DOHH2 (cell line): ENCODE measurements at regions not wholly inside any gene's neighbourhood (a gene's known extent, or its start where the extent isn't known, plus 50 kb on each side); places are given as distances from the start of the nearest gene placed in this dataset.

Experiments
- H3F3A ChIP-seq: fragments of 200-600 bp; sonication (generic), shearing (Covaris generic); 2 replicates; pipeline ENCODE4 v1.6.0; 2016; ENCODE audit warnings: antibody characterized with exemption, mild to moderate bottlenecking; ENCODE audit not compliant: control insufficient read depth, insufficient read depth
- H3K27ac ChIP-seq: fragments of 200-600 bp; sonication (generic); 2 replicates; pipeline ENCODE4 v1.5.1; 2014; ENCODE audit warnings: low read depth, mild to moderate bottlenecking, low read length, moderate library complexity
- H3K27me3 ChIP-seq: fragments of 200-600 bp; sonication (generic); 2 replicates; pipeline ENCODE4 v1.6.1; 2014; ENCODE audit warnings: mild to moderate bottlenecking, low read length, mixed read lengths; ENCODE audit not compliant: control insufficient read depth
- H3K36me3 ChIP-seq: fragments of 200-600 bp; sonication (generic); 2 replicates; pipeline ENCODE4 v1.6.1; 2014; ENCODE audit warnings: mild to moderate bottlenecking, low read length, moderate library complexity, mixed read lengths; ENCODE audit not compliant: control insufficient read depth
- H3K4me1 ChIP-seq: fragments of 200-600 bp; sonication (generic); 2 replicates; pipeline ENCODE4 v1.6.1; 2014; ENCODE audit warnings: mild to moderate bottlenecking, low read length, mixed read lengths; ENCODE audit not compliant: control insufficient read depth
- H3K4me2 ChIP-seq: fragments of 200-600 bp; sonication (generic); 2 replicates; pipeline ENCODE4 v1.6.0; 2014; ENCODE audit warnings: mild to moderate bottlenecking, low read length, moderate library complexity
- H3K4me3 ChIP-seq: fragments of 200-600 bp; sonication (generic); 2 replicates; pipeline ENCODE4 v1.5.1; 2014; ENCODE audit warnings: mild to moderate bottlenecking, low read length, mixed read lengths
- H3K79me2 ChIP-seq: fragments of 200-600 bp; sonication (generic); 2 replicates; pipeline ENCODE4 v1.6.1; 2014; ENCODE audit warnings: mild to moderate bottlenecking, low read length, mixed read lengths; ENCODE audit not compliant: control insufficient read depth
- H3K9me2 ChIP-seq: fragments of 200-600 bp; sonication (generic); replicated peaks from 2 replicates; pipeline ENCODE4 v1.6.1; 2014; ENCODE audit warnings: mild to moderate bottlenecking, low read length, mixed read lengths; ENCODE audit not compliant: control insufficient read depth
- H3K9me3 ChIP-seq: fragments of 200-600 bp; sonication (generic); 2 replicates; pipeline ENCODE4 v1.6.1; 2014; ENCODE audit warnings: antibody characterized with exemption, low read length, mixed read lengths; ENCODE audit not compliant: control insufficient read depth, insufficient read depth
- H4K20me1 ChIP-seq: fragments of 200-600 bp; sonication (generic); 2 replicates; pipeline ENCODE4 v1.6.0; 2014; ENCODE audit warnings: low read depth, mild to moderate bottlenecking, antibody characterized with exemption, low read length, moderate library complexity; ENCODE audit not compliant: control insufficient read depth, insufficient read depth
- CTCF ChIP-seq: fragments of 200-600 bp; sonication (generic); IDR thresholded peaks from one replicate; pipeline ENCODE4 v1.5.1; 2014; ENCODE audit warnings: antibody characterized with exemption, mild to moderate bottlenecking, low read depth, low read length; ENCODE audit not compliant: poor library complexity, severe bottlenecking
- EZH2phosphoT487 ChIP-seq: fragments of 200-600 bp; sonication (generic); IDR thresholded peaks from 2 replicates; pipeline ENCODE4 v1.6.1; 2017; ENCODE audit warnings: borderline replicate concordance, mild to moderate bottlenecking, antibody characterized with exemption, low read length, moderate library complexity, mixed read lengths

DNA sequence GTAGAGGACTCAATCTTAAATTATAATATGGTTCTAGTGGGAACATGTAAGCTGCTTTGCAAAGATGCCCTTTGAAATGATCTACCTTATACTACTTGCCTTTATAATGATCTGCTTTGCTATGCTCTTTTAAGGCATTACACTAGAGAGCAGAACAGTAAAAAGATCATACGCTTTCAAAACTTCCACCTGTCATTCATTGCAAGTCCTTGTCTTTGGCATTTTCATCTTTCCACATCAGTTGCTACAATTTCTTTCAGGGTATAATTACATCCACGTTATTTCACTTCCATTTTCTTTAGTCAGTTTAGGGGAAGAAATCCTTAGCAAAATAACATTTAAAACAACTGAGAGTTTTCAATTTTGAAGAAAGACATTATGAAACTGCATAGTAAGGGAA, 80.3 kb downstream of the ACTBL2 start:
- H3K27ac ChIP-seq, result no peak overlapping the region
- no peaks in the 10 kb centered on the region for H3K27me3 ChIP-seq
- no peak for TF ChIP-seq CTCF
- no peak for TF ChIP-seq EZH2phosphoT487
- H3K9me2 ChIP-seq, result no peaks in the 10 kb centered on the region
- no peaks in the 10 kb centered on the region for H3F3A ChIP-seq
- no peaks in the 10 kb centered on the region for H3K79me2 ChIP-seq
- H3K36me3 ChIP-seq, result no peaks in the 10 kb centered on the region
- no peak overlapping the region for H3K4me2 ChIP-seq
- no peaks in the 10 kb centered on the region for H4K20me1 ChIP-seq
- no peak overlapping the region for H3K4me3 ChIP-seq
- H3K4me1 ChIP-seq, result no peaks in the 10 kb centered on the region
- H3K9me3 ChIP-seq, result no peaks in the 10 kb centered on the region

DNA sequence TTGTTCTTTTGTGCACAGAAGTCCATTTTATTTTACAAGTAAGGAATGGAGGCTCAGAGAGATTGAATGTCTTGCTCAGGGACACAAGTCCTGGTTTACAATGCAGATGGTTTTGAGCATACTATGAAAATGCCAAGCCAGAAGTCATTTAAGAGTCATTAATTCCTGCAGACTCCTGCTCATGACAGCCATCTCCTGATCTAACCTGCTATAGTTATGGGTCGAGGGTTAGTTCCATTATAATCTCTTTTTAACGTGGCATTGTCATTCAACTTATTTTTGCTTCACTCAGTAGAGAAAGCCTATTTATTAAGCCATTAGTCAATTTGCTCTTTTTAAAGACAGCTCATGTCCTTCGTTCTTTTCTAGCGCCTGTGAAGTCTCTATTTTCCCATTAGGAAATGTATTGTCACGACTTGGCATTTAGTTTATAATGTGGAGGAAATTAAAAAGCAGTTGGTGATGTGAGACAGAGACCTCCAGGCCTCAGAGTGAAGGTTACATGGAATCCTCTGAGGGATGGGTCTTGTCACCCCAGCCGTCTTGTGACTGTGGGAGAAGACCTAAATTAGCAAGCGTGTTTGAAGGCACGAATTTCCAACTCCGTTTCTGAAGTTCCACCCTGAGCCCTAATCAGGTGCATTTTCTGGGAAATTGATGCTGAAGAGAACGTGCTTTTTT, 84.1 kb downstream of the ACTBL2 start:
- no peak overlapping the region for H3K4me2 ChIP-seq
- H3K27ac ChIP-seq, result no peak overlapping the region
- no peaks in the 10 kb centered on the region for H3K79me2 ChIP-seq
- H3K4me1 ChIP-seq, result no peaks in the 10 kb centered on the region
- H3K9me2 ChIP-seq, result no peaks in the 10 kb centered on the region
- no peak overlapping the region for H3K4me3 ChIP-seq
- H3K27me3 ChIP-seq, result no peaks in the 10 kb centered on the region
- H4K20me1 ChIP-seq, result no peaks in the 10 kb centered on the region
- H3K9me3 ChIP-seq, result no peaks in the 10 kb centered on the region
- no peak for TF ChIP-seq EZH2phosphoT487
- TF ChIP-seq CTCF, result no peak
- no peaks in the 10 kb centered on the region for H3K36me3 ChIP-seq
- H3F3A ChIP-seq, result no peaks in the 10 kb centered on the region

DNA sequence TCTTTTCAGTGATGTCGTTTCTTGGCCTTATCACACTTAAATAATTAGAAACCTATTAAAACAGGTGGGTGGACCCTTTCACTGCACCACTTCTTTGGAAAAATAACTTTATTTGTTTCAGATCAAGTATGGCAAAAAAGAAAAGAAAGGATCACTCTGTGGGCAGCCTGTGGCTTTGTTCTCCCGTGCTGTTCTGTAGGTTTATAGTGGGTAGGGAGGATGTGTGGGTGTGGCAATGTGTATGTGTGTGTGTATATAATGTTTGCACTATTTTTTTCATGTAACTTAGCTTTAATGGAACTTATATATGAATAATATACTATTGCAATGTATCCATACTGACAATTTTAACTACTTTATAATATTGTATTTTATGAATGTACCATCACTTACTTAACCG, 85.9 kb downstream of the ACTBL2 start:
- Histone ChIP-seq H3K4me1 (no peaks in the 10 kb centered on the region), H3F3A (no peaks in the 10 kb centered on the region), H3K36me3 (no peaks in the 10 kb centered on the region), H3K27ac (no peak overlapping the region), H3K79me2 (no peaks in the 10 kb centered on the region), H4K20me1 (no peaks in the 10 kb centered on the region), H3K27me3 (no peaks in the 10 kb centered on the region), H3K4me3 (no peak overlapping the region), H3K4me2 (no peak overlapping the region), H3K9me2 (no peaks in the 10 kb centered on the region), H3K9me3 (no peaks in the 10 kb centered on the region)
- TF ChIP-seq EZH2phosphoT487 (no peak), CTCF (no peak)
